GM12873 (cell line): ENCODE measurements at regions not wholly inside any gene's neighbourhood (a gene's known extent, or its start where the extent isn't known, plus 50 kb on each side); places are given as distances from the start of the nearest gene placed in this dataset.

Experiments
- CTCF ChIP-seq: IDR thresholded peaks from 2 replicates; pipeline ENCODE4 v1.5.1; 2012; ENCODE audit warnings: low read depth, mild to moderate bottlenecking, moderate library complexity, low read length, control low read depth; ENCODE audit not compliant: insufficient read depth; ENCODE audit errors: missing control alignments

GRCh38 chr2:75324861-75325284, 125.6 kb upstream of the TACR1 start:
- no peak for TF ChIP-seq CTCF

- no peak for TF ChIP-seq CTCF
Observed at GRCh38 chr2:75324141-75324540, 124.8 kb upstream of the TACR1 start.

GRCh38 chr2:75321599-75321922, 122.2 kb upstream of the TACR1 start:
- TF ChIP-seq CTCF: no peak

GRCh38 chr2:75320898-75321598, 121.7 kb upstream of the TACR1 start:
- no peak for TF ChIP-seq CTCF

GRCh38 chr2:75319951-75320350, 120.6 kb upstream of the TACR1 start:
- TF ChIP-seq CTCF: no peak

GRCh38 chr2:75317802-75318201, 118.5 kb upstream of the TACR1 start:
- no peak for TF ChIP-seq CTCF

- TF ChIP-seq CTCF: no peak
Observed at GRCh38 chr2:75317316-75317715, 118.0 kb upstream of the TACR1 start.
